ENCODE measurements at regions not wholly inside any gene's neighbourhood (a gene's known extent, or its start where the extent isn't known, plus 50 kb on each side); places are given as distances from the start of the nearest gene placed in this dataset.

DNA sequence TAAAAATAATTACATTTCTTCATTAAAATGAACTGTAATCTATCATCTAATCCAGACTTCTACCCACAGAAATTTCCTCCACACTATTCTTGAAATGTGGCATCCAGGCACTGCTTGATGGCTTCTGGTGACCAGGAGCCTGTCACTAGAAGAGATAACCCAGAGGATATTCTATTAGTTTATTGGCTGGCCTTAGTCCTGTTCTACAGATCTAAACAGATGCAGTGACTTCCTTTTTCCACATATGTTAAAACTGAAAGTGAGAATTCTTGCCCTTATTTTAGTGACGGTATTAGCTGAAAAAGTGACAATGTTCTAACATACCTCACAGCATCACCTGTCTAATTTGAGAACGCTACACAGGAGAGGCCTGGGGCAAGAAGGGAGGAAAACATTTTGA lies 775.4 kb downstream of the TSN start:
- TF ChIP-seq EZH2phosphoT487 (IDR thresholded peaks at IDR 0.05; ENCODE audit: low read depth) (no peak), CTCF (IDR thresholded peaks at IDR 0.05; ENCODE audit: low read depth, low read length) (no peak)

All from OCI-LY3 (cell line).